Hepatocyte (in vitro differentiated cells): ENCODE measurements at regions not wholly inside any gene's neighbourhood (a gene's known extent, or its start where the extent isn't known, plus 50 kb on each side); places are given as distances from the start of the nearest gene placed in this dataset.

Experiments
- CTCF ChIP-seq: fragments of 200-600 bp; sonication (generic); IDR thresholded peaks from 2 replicates; pipeline ENCODE4 v1.5.1; 2016; ENCODE audit warnings: antibody characterized with exemption, mild to moderate bottlenecking; ENCODE audit not compliant: poor library complexity
- EZH2 ChIP-seq: fragments of 200-600 bp; sonication (generic); IDR thresholded peaks from 2 replicates; pipeline ENCODE4 v1.6.1; 2016; ENCODE audit warnings: antibody characterized with exemption, mild to moderate bottlenecking, borderline replicate concordance
- EZH2phosphoT487 ChIP-seq: fragments of 200-600 bp; sonication (generic); IDR thresholded peaks from one replicate; pipeline ENCODE4 v1.6.1; 2018; ENCODE audit warnings: antibody characterized with exemption, mild to moderate bottlenecking, low read depth, moderate library complexity; ENCODE audit not compliant: unreplicated experiment, severe bottlenecking

- TF ChIP-seq CTCF = no peak
- no peak for TF ChIP-seq EZH2phosphoT487
- no peak for TF ChIP-seq EZH2
These were observed 98.1 kb upstream of the MARCKS start for GRCh38 chr6:113758826-113759574.
